ENCODE measurements at regions not wholly inside any gene's neighbourhood (a gene's known extent, or its start where the extent isn't known, plus 50 kb on each side); places are given as distances from the start of the nearest gene placed in this dataset.

GRCh38 chr2:212936572-212936971, 214.8 kb downstream of the IKZF2 start:
- no peak for TF ChIP-seq EZH2 (IDR thresholded peaks at IDR 0.05)
- no peak for TF ChIP-seq CTCF (IDR thresholded peaks at IDR 0.05)
